SU-DHL-6 (cell line): ENCODE measurements at regions not wholly inside any gene's neighbourhood (a gene's known extent, or its start where the extent isn't known, plus 50 kb on each side); places are given as distances from the start of the nearest gene placed in this dataset.

Experiments used
- H2AFZ ChIP-seq: fragments of 200-600 bp; sonication (generic); 2 replicates; pipeline ENCODE4 v1.6.1; 2014; ENCODE audit warnings: low read depth, mild to moderate bottlenecking, moderate library complexity, mixed read lengths, antibody characterized with exemption, low read length; ENCODE audit not compliant: severe bottlenecking
- H3F3A ChIP-seq: fragments of 200-600 bp; shearing (Covaris generic); 2 replicates; pipeline ENCODE4 v1.6.0; 2016; ENCODE audit warnings: antibody characterized with exemption, mild to moderate bottlenecking; ENCODE audit not compliant: insufficient read depth
- H3K27ac ChIP-seq: fragments of 200-600 bp; sonication (generic); 2 replicates; pipeline ENCODE4 v1.5.1; 2016; ENCODE audit warnings: low read depth, mild to moderate bottlenecking, low read length, moderate library complexity, mixed read lengths
- H3K27me3 ChIP-seq: fragments of 200-600 bp; sonication (generic), shearing (Covaris generic); 2 replicates; pipeline ENCODE4 v1.6.0; 2014; ENCODE audit warnings: mild to moderate bottlenecking, low read length
- H3K36me3 ChIP-seq: fragments of 200-600 bp; sonication (generic); 2 replicates; pipeline ENCODE4 v1.6.1; 2014; ENCODE audit warnings: mild to moderate bottlenecking, low read length, mixed read lengths
- H3K4me2 ChIP-seq: fragments of 300-600, 200-600 bp; shearing (Covaris generic), sonication (generic); 2 replicates; pipeline ENCODE4 v1.6.0; 2014; ENCODE audit warnings: low read length, low read depth, mild to moderate bottlenecking; ENCODE audit not compliant: poor library complexity, severe bottlenecking
- H3K4me3 ChIP-seq: fragments of 200-600 bp; sonication (generic); 2 replicates; pipeline ENCODE4 v1.5.1; 2014; ENCODE audit warnings: antibody characterized with exemption, low read length, mild to moderate bottlenecking, mixed read lengths; ENCODE audit not compliant: insufficient read depth, poor library complexity, severe bottlenecking
- H3K79me2 ChIP-seq: fragments of 200-600 bp; sonication (generic); 2 replicates; pipeline ENCODE4 v1.6.1; 2014; ENCODE audit warnings: mild to moderate bottlenecking, low read length, moderate library complexity; ENCODE audit not compliant: insufficient read depth
- H3K9ac ChIP-seq: fragments of 200-600 bp; sonication (generic); 2 replicates; pipeline ENCODE4 v1.7.0; 2014; ENCODE audit warnings: mild to moderate bottlenecking, low read length
- H3K9me2 ChIP-seq: fragments of 200-600 bp; sonication (generic); replicated peaks from 2 replicates; pipeline ENCODE4 v1.6.1; 2014; ENCODE audit warnings: low read length; ENCODE audit not compliant: insufficient read depth
- H3K9me3 ChIP-seq: fragments of 200-600 bp; sonication (generic); 2 replicates; pipeline ENCODE4 v1.6.1; 2014; ENCODE audit warnings: low read length, mixed read lengths; ENCODE audit not compliant: insufficient read depth
- H4K20me1 ChIP-seq: fragments of 200-600 bp; sonication (generic); 2 replicates; pipeline ENCODE4 v1.6.1; 2014; ENCODE audit warnings: low read depth, mild to moderate bottlenecking, antibody characterized with exemption, low read length, moderate library complexity, mixed read lengths
- CTCF ChIP-seq: fragments of 200-600 bp; sonication (generic); IDR thresholded peaks from one replicate; pipeline ENCODE4 v1.5.1; 2017; ENCODE audit warnings: antibody characterized with exemption, mild to moderate bottlenecking, low read length, moderate library complexity; ENCODE audit not compliant: insufficient read depth, poor library complexity, severe bottlenecking
- EZH2phosphoT487 ChIP-seq: fragments of 200-600 bp; sonication (generic), shearing (Covaris generic); conservative IDR thresholded peaks from 2 replicates; pipeline ENCODE4 v1.6.1; 2018; ENCODE audit warnings: mild to moderate bottlenecking, antibody characterized with exemption, low read length, moderate library complexity, mixed read lengths

GRCh38 chrX:20951016-20951810 is 423.0 kb upstream of the CNKSR2 start:
- H3K79me2 ChIP-seq = no peaks in the 10 kb centered on the region
- H3F3A ChIP-seq = no peaks in the 10 kb centered on the region
- no peaks in the 10 kb centered on the region for H3K9me2 ChIP-seq

GRCh38 chrX:20947411-20947912 is 426.8 kb upstream of the CNKSR2 start:
- no peak overlapping the region for H3K27ac ChIP-seq
- H3K9ac ChIP-seq = no peak overlapping the region
- H3F3A ChIP-seq = no peaks in the 10 kb centered on the region
- H2AFZ ChIP-seq = no peak overlapping the region
- no peaks in the 10 kb centered on the region for H3K36me3 ChIP-seq
- H3K9me3 ChIP-seq = no peaks in the 10 kb centered on the region
- no peaks in the 10 kb centered on the region for H3K27me3 ChIP-seq
- no peak for TF ChIP-seq EZH2phosphoT487
- TF ChIP-seq CTCF = no peak
- no peaks in the 10 kb centered on the region for H4K20me1 ChIP-seq
- H3K79me2 ChIP-seq = no peaks in the 10 kb centered on the region
- no peaks in the 10 kb centered on the region for H3K9me2 ChIP-seq
- no peak overlapping the region for H3K4me3 ChIP-seq
- H3K4me2 ChIP-seq = no peak overlapping the region

More at GRCh38 chrX:20951016-20951810, 423.0 kb upstream of the CNKSR2 start:
- no peak overlapping the region for H3K4me3 ChIP-seq
- H2AFZ ChIP-seq = no peak overlapping the region
- H3K27me3 ChIP-seq = no peaks in the 10 kb centered on the region
- no peak overlapping the region for H3K9ac ChIP-seq
- no peaks in the 10 kb centered on the region for H3K36me3 ChIP-seq
- H4K20me1 ChIP-seq = no peaks in the 10 kb centered on the region
- TF ChIP-seq CTCF (no peak), EZH2phosphoT487 (no peak)
- no peak overlapping the region for H3K4me2 ChIP-seq
- H3K27ac ChIP-seq = no peak overlapping the region
- no peaks in the 10 kb centered on the region for H3K9me3 ChIP-seq

GRCh38 chrX:20913760-20914159 is 460.5 kb upstream of the CNKSR2 start:
- H3K4me2 ChIP-seq = no peak overlapping the region
- no peaks in the 10 kb centered on the region for H3K9me3 ChIP-seq
- H3K27ac ChIP-seq = no peak overlapping the region
- H3K79me2 ChIP-seq = no peaks in the 10 kb centered on the region
- no peaks in the 10 kb centered on the region for H3F3A ChIP-seq
- no peaks in the 10 kb centered on the region for H3K36me3 ChIP-seq
- no peak overlapping the region for H2AFZ ChIP-seq
- no peaks in the 10 kb centered on the region for H4K20me1 ChIP-seq
- H3K9me2 ChIP-seq = no peaks in the 10 kb centered on the region
- H3K4me3 ChIP-seq = no peak overlapping the region
- H3K9ac ChIP-seq = no peak overlapping the region
- no peaks in the 10 kb centered on the region for H3K27me3 ChIP-seq
- TF ChIP-seq EZH2phosphoT487 (no peak), CTCF (no peak)
